Coronary artery (tissue), 2 donors: ENCODE measurements at regions not wholly inside any gene's neighbourhood (a gene's known extent, or its start where the extent isn't known, plus 50 kb on each side); places are given as distances from the start of the nearest gene placed in this dataset.

Experiments used
- DNase-seq: peaks from one replicate; pipeline ENCODE4 v3.0.0-alpha.2; 2017; ENCODE audit warnings: low spot score
- H3K27ac ChIP-seq, 2 donors: fragments of 200-600 bp; sonication (generic); one replicate each; pipeline ENCODE4 v1.5.1; 2016 to 2019
- H3K4me3 ChIP-seq: fragments of 200-600 bp; sonication (generic); 2 replicates; pipeline ENCODE4 v1.5.1; 2016; ENCODE audit warnings: mild to moderate bottlenecking, moderate library complexity
- CTCF ChIP-seq: fragments of 200-600 bp; sonication (generic); IDR thresholded peaks from one replicate; pipeline ENCODE4 v1.5.1; 2019; ENCODE audit warnings: antibody characterized with exemption

DNA sequence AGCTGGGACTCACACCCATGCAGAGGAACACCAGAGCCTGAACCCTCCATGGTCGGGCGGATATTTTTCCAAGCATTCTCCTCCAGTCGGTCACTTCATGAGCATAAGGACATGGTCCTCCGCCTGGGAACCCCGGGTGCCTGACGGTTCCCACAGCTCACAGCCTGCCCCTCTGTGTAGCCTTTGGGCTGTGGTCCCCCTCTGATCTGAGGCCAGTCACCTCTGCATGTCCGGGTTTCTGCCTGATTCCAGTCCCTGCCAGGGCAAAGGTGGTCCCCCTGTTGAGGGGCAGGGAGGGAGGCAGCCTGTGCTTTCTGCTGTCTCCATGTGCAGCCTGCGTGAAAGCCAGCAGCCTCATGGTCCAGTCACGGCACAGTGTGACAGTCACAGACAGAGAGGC is 76.6 kb upstream of the KLF13 start:
- no peak overlapping the region for H3K4me3 ChIP-seq
- no peak for TF ChIP-seq CTCF
- no peak overlapping the region for H3K27ac ChIP-seq
- no peak for DNase-seq

- H3K27ac ChIP-seq: no peak overlapping the region
- no peak for DNase-seq
- no peak overlapping the region for H3K4me3 ChIP-seq
- no peak for TF ChIP-seq CTCF
Measured at GRCh38 chr15:31251165-31251564, 75.5 kb upstream of the KLF13 start.

DNA sequence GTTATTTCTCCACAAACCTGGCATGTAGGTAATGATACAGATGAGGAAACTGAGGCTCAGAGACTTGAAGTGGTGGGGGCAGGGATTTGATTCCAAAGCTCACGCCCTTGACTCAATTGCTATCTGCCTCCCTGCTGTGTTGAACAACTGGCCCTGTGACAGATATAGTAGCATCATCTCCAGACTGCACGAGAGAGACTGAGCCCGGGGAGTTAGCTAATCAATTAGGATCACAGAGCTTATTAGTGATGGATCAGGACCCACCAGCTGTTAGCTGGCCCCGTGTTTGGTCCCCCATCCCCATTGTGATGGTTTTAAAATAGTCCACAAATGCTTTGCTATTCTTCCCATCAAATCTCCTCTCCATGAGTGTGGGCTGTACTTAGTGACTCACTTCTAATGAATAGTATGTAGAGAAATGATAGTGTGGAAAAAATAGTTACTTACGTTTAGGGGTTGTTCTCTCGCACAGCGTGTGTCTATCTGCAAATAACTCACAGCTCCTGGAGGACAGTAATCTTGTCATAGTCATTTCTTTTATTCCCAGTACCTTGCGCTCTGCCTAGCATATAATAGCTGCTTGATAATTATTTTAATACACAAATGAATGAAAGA is 74.4 kb upstream of the KLF13 start:
- no peak overlapping the region for H3K4me3 ChIP-seq
- TF ChIP-seq CTCF: no peak
- no peak overlapping the region for H3K27ac ChIP-seq
- no peak for DNase-seq

DNA sequence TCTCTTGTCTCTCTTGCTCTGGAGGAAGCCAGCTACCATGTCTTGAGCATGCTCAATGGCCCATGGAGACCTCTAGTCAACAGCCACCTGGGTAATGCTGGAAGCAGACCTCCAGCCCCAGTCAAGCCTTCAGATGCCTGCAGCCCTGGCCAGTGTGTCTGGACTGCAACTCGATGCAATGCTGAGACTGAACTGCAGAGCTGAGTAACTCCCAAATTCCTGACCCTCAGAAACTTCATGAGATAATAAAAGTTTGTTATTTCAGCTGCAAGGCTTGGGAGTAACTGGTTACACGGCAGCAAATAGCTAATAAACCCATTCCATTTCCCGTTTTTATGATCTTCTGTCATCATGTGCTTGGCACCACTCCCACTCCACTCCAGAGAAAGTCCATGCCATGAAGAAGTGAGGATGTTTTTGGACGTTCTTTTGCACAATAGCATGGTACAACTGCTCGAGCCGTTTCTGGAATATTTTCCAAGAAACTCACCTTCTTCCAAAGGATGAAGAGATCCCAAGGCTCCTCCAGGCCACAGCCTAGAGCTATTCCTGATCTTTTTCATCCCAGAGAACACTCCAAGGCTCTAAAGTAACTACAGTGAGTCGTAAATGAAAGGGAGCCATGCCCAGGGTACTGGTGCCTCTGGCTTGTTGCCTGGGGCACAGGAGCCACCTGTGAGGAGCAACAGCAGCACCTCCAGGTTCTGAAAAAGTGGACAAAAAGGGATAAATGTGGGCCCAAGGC is 72.0 kb upstream of the KLF13 start:
- TF ChIP-seq CTCF: no peak
- no peak overlapping the region for H3K4me3 ChIP-seq
- DNase-seq: no peak

GRCh38 chr15:31255176-31255510 is 71.5 kb upstream of the KLF13 start:
- no peak for TF ChIP-seq CTCF
- Histone ChIP-seq H3K27ac (no peak overlapping the region), H3K4me3 (no peak overlapping the region)
- DNase-seq: no peak

More for the DNA sequence above, 72.0 kb upstream of the KLF13 start:
- no peak overlapping the region for H3K27ac ChIP-seq

GRCh38 chr15:31255732-31256377 is 70.8 kb upstream of the KLF13 start:
- H3K4me3 ChIP-seq: no peak overlapping the region
- no peak for TF ChIP-seq CTCF
- H3K27ac ChIP-seq: no peak overlapping the region
- DNase-seq: no peak
